CD4-positive, alpha-beta memory T cell (primary cell): ENCODE measurements at regions not wholly inside any gene's neighbourhood (a gene's known extent, or its start where the extent isn't known, plus 50 kb on each side); places are given as distances from the start of the nearest gene placed in this dataset.

Experiments
- CTCF ChIA-PET: fragments of 350-600 bp; sonication (Branson Sonifier 250); formaldehyde crosslinking; loops from one replicate; lab custom pipeline; 2021; ENCODE audit warnings: inconsistent platforms; ENCODE audit not compliant: partially characterized antibody; lab: Charles Lee
- POLR2A ChIA-PET: fragments of 350-600 bp; sonication (Branson Sonifier 250); formaldehyde crosslinking; loops from one replicate; lab custom pipeline; 2021; ENCODE audit not compliant: partially characterized antibody; lab: Charles Lee
- DNase-seq, 5 donors: peaks; one replicate each; pipeline versions ENCODE4 v3.0.0 to v3.0.0-alpha.2; 2020 to 2022; ENCODE audit warnings: mixed read lengths in 1 of 5
- H3K27ac ChIP-seq: one replicate; pipeline ENCODE4 v1.7.0; 2013; ENCODE audit warnings: low read depth, low read length
- H3K27me3 ChIP-seq: 2 replicates; pipeline ENCODE4 v1.7.0; 2013; ENCODE audit warnings: mild to moderate bottlenecking, low read length, moderate library complexity; ENCODE audit not compliant: insufficient read depth
- H3K36me3 ChIP-seq: 2 replicates; pipeline ENCODE4 v1.7.0; 2013; ENCODE audit warnings: mild to moderate bottlenecking, low read length, moderate library complexity; ENCODE audit not compliant: insufficient read depth
- H3K4me1 ChIP-seq: 2 replicates; pipeline ENCODE4 v1.7.0; 2013; ENCODE audit warnings: mild to moderate bottlenecking, low read length, moderate library complexity; ENCODE audit not compliant: insufficient read depth
- H3K4me3 ChIP-seq, 2 donors: one replicate each; pipeline ENCODE4 v1.7.0; 2013; ENCODE audit warnings: low read length in 2 of 2, mild to moderate bottlenecking in 1 of 2
- H3K9me3 ChIP-seq, 2 donors: one replicate each; pipeline ENCODE4 v1.7.0; 2013; ENCODE audit warnings: low read length in 2 of 2, control low read depth in 1 of 2; ENCODE audit not compliant: control insufficient read depth in 1 of 2
- H3K27ac Mint-ChIP-seq, 7 donors: one replicate each; pipeline ENCODE4 v1.8.0; 2020 to 2021; ENCODE audit warnings: mixed read lengths in 7 of 7, mild to moderate bottlenecking in 6 of 7, inconsistent platforms in 3 of 7, moderate library complexity in 3 of 7
- H3K27me3 Mint-ChIP-seq, 2 donors: one replicate each; pipeline ENCODE4 v1.8.0; 2020 to 2021; ENCODE audit warnings: mixed read lengths in 2 of 2
- H3K36me3 Mint-ChIP-seq, 2 donors: one replicate each; pipeline ENCODE4 v1.8.0; 2020 to 2021; ENCODE audit warnings: mixed read lengths in 2 of 2, inconsistent platforms in 1 of 2, mild to moderate bottlenecking in 1 of 2
- H3K4me1 Mint-ChIP-seq, 4 donors: one replicate each; pipeline ENCODE4 v1.8.0; 2020 to 2021; ENCODE audit warnings: mixed read lengths in 4 of 4, mild to moderate bottlenecking in 1 of 4
- H3K4me3 Mint-ChIP-seq, 8 donors: one replicate each; pipeline ENCODE4 v1.8.0; 2020 to 2021; ENCODE audit warnings: mixed read lengths in 8 of 8, mild to moderate bottlenecking in 7 of 8, moderate library complexity in 6 of 8, inconsistent platforms in 3 of 8
- H3K9me3 Mint-ChIP-seq, 8 donors: one replicate each; pipeline ENCODE4 v1.8.0; 2020 to 2021; ENCODE audit warnings: mixed read lengths in 8 of 8, mild to moderate bottlenecking in 5 of 8, inconsistent platforms in 3 of 8, moderate library complexity in 1 of 8
- intact Hi-C: fragments of 100-400 bp; cut with micrococcal nuclease; formaldehyde crosslinking; loops from one replicate; pipeline ENCODE4 v1.15.1; 2023

DNA sequence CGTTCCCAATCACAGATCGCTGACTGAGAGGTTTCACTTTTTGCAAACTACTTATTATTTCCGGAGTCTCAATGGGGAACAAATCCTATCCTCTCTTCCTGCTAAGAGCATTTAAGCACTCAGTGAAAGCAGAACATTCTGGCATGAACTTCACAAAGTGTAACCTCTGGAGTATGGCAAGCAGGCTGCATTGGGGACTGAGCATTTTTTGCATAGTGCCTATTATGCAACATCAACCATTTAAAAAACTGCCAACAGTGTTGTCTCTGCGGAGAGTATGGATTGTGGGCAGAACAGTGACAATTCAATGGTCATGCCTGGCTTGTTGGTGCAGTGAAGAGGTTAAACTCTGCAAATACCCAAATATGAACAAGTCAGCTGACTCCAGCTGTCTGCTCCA is 484.6 kb downstream of the OLFM4 start:
- no peak overlapping the region for H3K4me3 Mint-ChIP-seq
- H3K27me3 Mint-ChIP-seq = no peaks in the 10 kb centered on the region
- CTCF ChIA-PET = no interaction called here
- no peaks in the 10 kb centered on the region for H3K4me1 ChIP-seq
- DNase-seq = no peak
- no peaks in the 10 kb centered on the region for H3K36me3 ChIP-seq
- no peaks in the 10 kb centered on the region for H3K4me1 Mint-ChIP-seq
- H3K9me3 ChIP-seq = no peaks in the 10 kb centered on the region
- no peaks in the 10 kb centered on the region for H3K36me3 Mint-ChIP-seq
- no peak overlapping the region for H3K27ac Mint-ChIP-seq
- H3K27me3 ChIP-seq = no peaks in the 10 kb centered on the region
- POLR2A ChIA-PET = no interaction called here
- H3K4me3 ChIP-seq = no peak overlapping the region
- H3K27ac ChIP-seq = no peak overlapping the region
- peaks cover 3 to 10% (median 7%) of the 10 kb centered on the region in 8 donors for H3K9me3 Mint-ChIP-seq
- intact Hi-C loops = no loop called here

DNA sequence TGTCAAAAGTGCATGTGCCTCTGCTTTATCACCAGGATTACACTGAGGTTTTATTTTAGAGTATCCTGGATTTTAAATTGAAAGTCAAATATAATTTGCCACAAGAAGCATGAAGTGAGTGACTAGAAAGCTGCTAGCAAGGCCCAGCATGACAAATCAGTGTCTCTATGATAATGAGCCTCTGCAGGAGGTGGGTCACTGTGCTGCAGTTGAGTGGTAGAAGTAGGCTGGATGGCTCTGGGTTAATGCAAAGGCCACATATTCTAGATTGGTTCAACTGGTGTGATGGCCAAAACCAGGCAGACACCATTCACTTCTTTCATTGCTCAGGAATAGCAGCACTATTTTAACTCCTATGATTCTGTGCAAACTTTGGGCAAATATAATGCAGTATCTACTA is 491.5 kb downstream of the OLFM4 start:
- H3K27me3 Mint-ChIP-seq = no peaks in the 10 kb centered on the region
- H3K4me3 Mint-ChIP-seq = no peak overlapping the region
- intact Hi-C loops = no loop called here

DNA sequence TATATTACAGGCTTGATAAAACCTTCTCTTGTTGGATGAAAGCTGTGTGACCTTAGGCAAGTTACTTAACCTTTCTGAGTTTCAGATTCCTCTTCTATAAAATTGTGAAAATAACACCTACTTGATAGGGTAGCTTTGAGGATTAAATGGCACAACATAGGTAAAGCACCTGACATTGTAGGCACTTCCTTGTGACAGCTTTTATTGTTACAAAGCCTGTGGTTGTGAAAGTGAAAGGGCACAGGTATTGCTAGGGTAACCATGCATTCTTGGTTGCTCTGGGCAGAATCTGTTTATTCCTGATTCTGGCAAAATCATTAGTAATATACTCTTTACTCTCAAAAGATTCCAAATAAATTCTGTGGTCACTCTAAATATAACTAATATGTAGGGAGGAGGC is 493.4 kb downstream of the OLFM4 start:
- no peak overlapping the region for H3K4me3 Mint-ChIP-seq

More for the DNA sequence above, 491.5 kb downstream of the OLFM4 start:
- Histone ChIP-seq H3K36me3 (no peaks in the 10 kb centered on the region), H3K4me3 (no peak overlapping the region), H3K9me3 (no peaks in the 10 kb centered on the region), H3K4me1 (no peaks in the 10 kb centered on the region), H3K27ac (no peak overlapping the region), H3K27me3 (no peaks in the 10 kb centered on the region)
- CTCF ChIA-PET = no interaction called here
- Mint-ChIP-seq H3K9me3 (peaks cover 0 to 6% (median 3%) of the 10 kb centered on the region in 8 donors), H3K27ac (no peak overlapping the region), H3K36me3 (no peaks in the 10 kb centered on the region), H3K4me1 (no peaks in the 10 kb centered on the region)
- POLR2A ChIA-PET = no interaction called here
- no peak for DNase-seq

DNA sequence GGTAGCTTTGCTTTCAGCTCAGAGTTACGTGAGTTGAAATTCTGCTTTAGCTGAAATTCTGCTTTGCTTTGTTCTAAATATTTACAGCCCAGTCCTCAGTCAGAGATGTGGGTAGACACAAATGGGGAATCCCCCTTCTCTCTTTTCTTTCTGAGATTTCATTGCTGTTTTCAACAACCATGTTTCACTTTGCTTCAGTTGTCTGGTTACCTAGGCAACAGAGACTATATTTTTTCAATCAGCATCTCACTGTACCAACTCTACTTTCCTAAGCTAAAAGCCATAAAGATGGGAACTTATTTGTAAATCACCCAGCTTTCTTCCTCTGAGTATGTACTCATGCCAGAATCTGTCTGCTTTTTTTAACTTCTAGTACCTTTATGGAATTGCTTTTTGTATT is 509.0 kb downstream of the OLFM4 start:
- Histone ChIP-seq H3K27ac (no peak overlapping the region), H3K4me3 (no peak overlapping the region), H3K36me3 (no peaks in the 10 kb centered on the region), H3K27me3 (no peaks in the 10 kb centered on the region), H3K4me1 (no peaks in the 10 kb centered on the region), H3K9me3 (no peaks in the 10 kb centered on the region)
- CTCF ChIA-PET = no interaction called here
- H3K4me3 Mint-ChIP-seq = no peak overlapping the region
- no peak overlapping the region for H3K27ac Mint-ChIP-seq
- H3K27me3 Mint-ChIP-seq = no peaks in the 10 kb centered on the region
- POLR2A ChIA-PET = no interaction called here
- peaks cover 0 to 18% (median 4%) of the 10 kb centered on the region in 8 donors for H3K9me3 Mint-ChIP-seq
- H3K36me3 Mint-ChIP-seq = no peaks in the 10 kb centered on the region
- H3K4me1 Mint-ChIP-seq = no peaks in the 10 kb centered on the region
- intact Hi-C loops = no loop called here
- no peak for DNase-seq

More for the DNA sequence above, 493.4 kb downstream of the OLFM4 start:
- H3K4me1 Mint-ChIP-seq = no peaks in the 10 kb centered on the region
- no peak overlapping the region for H3K27ac ChIP-seq
- no peaks in the 10 kb centered on the region for H3K36me3 Mint-ChIP-seq
- no peaks in the 10 kb centered on the region for H3K27me3 Mint-ChIP-seq
- H3K27me3 ChIP-seq = no peaks in the 10 kb centered on the region
- no peaks in the 10 kb centered on the region for H3K9me3 ChIP-seq
- no peaks in the 10 kb centered on the region for H3K4me1 ChIP-seq
- POLR2A ChIA-PET = no interaction called here
- H3K36me3 ChIP-seq = no peaks in the 10 kb centered on the region
- no peak overlapping the region for H3K27ac Mint-ChIP-seq
- H3K9me3 Mint-ChIP-seq = peaks cover 0 to 6% (median under 1%) of the 10 kb centered on the region in 8 donors
- intact Hi-C loops = no loop called here
- no peak for DNase-seq
- CTCF ChIA-PET = no interaction called here
- no peak overlapping the region for H3K4me3 ChIP-seq

DNA sequence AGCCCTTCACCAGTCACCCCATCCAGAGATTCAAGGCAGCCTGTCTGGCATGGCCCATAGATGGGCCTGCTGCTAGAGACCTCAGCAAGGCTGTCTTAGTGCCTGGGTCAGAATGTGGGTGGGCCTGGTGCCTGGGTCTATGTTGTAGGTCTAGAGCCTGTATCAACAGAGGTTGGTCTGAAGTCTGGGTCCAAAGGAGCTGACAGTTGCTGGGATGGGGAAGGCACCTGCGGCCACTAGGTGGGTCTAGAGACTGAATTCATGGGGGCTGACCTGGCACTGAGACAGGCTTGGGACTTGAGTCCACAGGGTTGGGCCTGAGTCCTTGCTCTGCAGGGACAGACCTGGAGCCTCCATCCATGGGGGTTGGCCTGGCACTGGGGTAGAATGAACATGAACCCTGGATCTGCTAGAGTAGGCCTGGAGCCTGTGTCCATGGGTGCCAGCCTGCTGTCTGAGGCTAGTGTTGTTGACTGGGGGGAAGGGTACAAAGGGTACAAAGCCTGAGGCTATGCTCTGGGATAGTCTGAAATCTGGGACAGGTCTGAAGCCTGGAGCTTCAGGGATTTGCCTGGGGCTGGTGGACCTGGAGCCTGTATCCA is 516.8 kb downstream of the OLFM4 start:
- Mint-ChIP-seq H3K4me3 (no peak overlapping the region), H3K4me1 (no peaks in the 10 kb centered on the region), H3K9me3 (peaks cover 2 to 10% (median 4%) of the 10 kb centered on the region in 8 donors), H3K36me3 (no peaks in the 10 kb centered on the region), H3K27me3 (no peaks in the 10 kb centered on the region), H3K27ac (no peak overlapping the region)
- intact Hi-C loops = no loop called here
- no peak for DNase-seq
- Histone ChIP-seq H3K4me1 (no peaks in the 10 kb centered on the region), H3K27ac (no peak overlapping the region), H3K27me3 (no peaks in the 10 kb centered on the region), H3K36me3 (no peaks in the 10 kb centered on the region), H3K4me3 (no peak overlapping the region), H3K9me3 (no peaks in the 10 kb centered on the region)
- POLR2A ChIA-PET = no interaction called here
- CTCF ChIA-PET = no interaction called here

DNA sequence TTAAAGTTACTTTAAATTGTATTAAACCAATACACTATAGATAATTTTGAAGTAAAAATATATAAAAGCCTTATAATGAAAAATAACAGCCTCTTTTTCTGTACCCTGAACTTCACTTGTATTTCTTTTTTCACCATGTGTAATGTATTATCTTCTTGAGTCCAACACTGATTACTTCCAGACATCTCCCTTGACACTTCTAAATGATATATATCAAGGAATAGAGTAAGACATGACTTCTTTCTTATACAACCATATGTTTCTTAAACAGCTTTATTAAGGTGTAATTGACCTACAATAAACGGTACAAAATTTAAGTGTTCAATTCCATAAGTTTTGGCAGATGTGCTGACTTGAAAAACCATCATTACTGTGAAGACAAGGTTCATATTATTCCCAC is 531.9 kb downstream of the OLFM4 start:
- Histone ChIP-seq H3K4me1 (no peaks in the 10 kb centered on the region), H3K27ac (no peak overlapping the region), H3K27me3 (no peaks in the 10 kb centered on the region), H3K4me3 (no peak overlapping the region), H3K9me3 (no peaks in the 10 kb centered on the region), H3K36me3 (no peaks in the 10 kb centered on the region)
- ChIA-PET CTCF (no interaction called here), POLR2A (no interaction called here)
- Mint-ChIP-seq H3K4me3 (no peak overlapping the region), H3K36me3 (no peaks in the 10 kb centered on the region), H3K9me3 (peaks cover 0 to 8% (median 2%) of the 10 kb centered on the region in 8 donors), H3K4me1 (no peaks in the 10 kb centered on the region), H3K27ac (no peak overlapping the region), H3K27me3 (no peaks in the 10 kb centered on the region)
- intact Hi-C loops = no loop called here
- DNase-seq = no peak

DNA sequence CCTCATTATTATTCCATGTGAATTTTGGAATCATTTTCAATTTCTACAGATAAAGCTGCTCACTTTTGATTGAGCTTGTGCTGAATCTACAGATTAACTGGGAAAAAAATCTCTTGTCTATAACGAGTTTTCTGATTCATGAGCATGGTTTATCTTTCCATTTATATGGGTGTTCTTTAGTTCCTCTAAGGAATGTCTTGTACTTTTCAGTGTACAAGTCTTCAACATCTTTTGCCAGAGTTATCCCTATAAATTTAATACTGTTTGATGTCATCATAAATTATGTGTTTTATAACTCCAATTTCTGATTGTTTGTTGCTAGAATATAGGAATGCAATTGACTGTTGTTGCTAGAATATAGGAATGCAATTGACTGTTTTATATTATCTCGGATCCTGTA is 533.8 kb downstream of the OLFM4 start:
- Mint-ChIP-seq H3K9me3 (peaks cover 0 to 11% (median 3%) of the 10 kb centered on the region in 8 donors), H3K27ac (no peak overlapping the region), H3K4me3 (no peak overlapping the region), H3K27me3 (no peaks in the 10 kb centered on the region), H3K4me1 (no peaks in the 10 kb centered on the region), H3K36me3 (no peaks in the 10 kb centered on the region)
- DNase-seq = no peak
- no peaks in the 10 kb centered on the region for H3K27me3 ChIP-seq
- intact Hi-C loops = no loop called here
- ChIA-PET CTCF (no interaction called here), POLR2A (no interaction called here)
- H3K36me3 ChIP-seq = no peaks in the 10 kb centered on the region
- H3K9me3 ChIP-seq = no peaks in the 10 kb centered on the region
- H3K27ac ChIP-seq = no peak overlapping the region
- no peaks in the 10 kb centered on the region for H3K4me1 ChIP-seq
- H3K4me3 ChIP-seq = no peak overlapping the region

DNA sequence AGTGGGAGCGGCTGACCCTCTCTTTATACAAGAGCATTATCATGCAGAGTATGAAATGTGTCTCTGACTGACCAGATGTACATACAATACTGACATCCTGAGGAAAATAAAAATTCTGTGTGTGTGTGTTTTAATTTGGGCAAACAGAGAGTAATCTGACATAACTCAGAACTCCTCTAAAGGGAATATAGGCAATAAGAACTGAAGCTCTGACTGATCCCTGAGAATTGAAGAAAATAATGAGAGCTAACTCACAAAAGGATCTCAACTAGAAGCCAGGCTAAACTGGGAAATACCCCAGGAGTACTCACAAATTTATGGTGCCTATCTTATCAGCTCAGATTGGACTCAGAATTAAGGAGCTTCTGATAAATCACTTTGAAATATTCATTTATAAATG is 539.9 kb downstream of the OLFM4 start:
- no peak overlapping the region for H3K4me3 ChIP-seq
- DNase-seq = no peak
- H3K27ac Mint-ChIP-seq = no peak overlapping the region
- CTCF ChIA-PET = no interaction called here
- H3K9me3 Mint-ChIP-seq = peaks cover 0 to 13% (median 6%) of the 10 kb centered on the region in 8 donors
- POLR2A ChIA-PET = no interaction called here
- H3K27me3 ChIP-seq = no peaks in the 10 kb centered on the region
- no peaks in the 10 kb centered on the region for H3K4me1 Mint-ChIP-seq
- intact Hi-C loops = no loop called here
- H3K9me3 ChIP-seq = no peaks in the 10 kb centered on the region
- H3K4me3 Mint-ChIP-seq = no peak overlapping the region
- H3K27ac ChIP-seq = no peak overlapping the region
- no peaks in the 10 kb centered on the region for H3K4me1 ChIP-seq
- no peaks in the 10 kb centered on the region for H3K36me3 Mint-ChIP-seq
- no peaks in the 10 kb centered on the region for H3K27me3 Mint-ChIP-seq
- H3K36me3 ChIP-seq = no peaks in the 10 kb centered on the region
